ENCODE measurements at regions not wholly inside any gene's neighbourhood (a gene's known extent, or its start where the extent isn't known, plus 50 kb on each side); places are given as distances from the start of the nearest gene placed in this dataset.

- no peak for TF ChIP-seq ETV6 (CRISPR knock-in tag; IDR thresholded peaks at IDR 0.05)
- no peak for TF ChIP-seq TP53 (CRISPR knock-in tag; IDR thresholded peaks at IDR 0.05)
Observed at GRCh38 chr10:56068040-56068439, 293.0 kb downstream of the ZWINT start (continued).

DNA sequence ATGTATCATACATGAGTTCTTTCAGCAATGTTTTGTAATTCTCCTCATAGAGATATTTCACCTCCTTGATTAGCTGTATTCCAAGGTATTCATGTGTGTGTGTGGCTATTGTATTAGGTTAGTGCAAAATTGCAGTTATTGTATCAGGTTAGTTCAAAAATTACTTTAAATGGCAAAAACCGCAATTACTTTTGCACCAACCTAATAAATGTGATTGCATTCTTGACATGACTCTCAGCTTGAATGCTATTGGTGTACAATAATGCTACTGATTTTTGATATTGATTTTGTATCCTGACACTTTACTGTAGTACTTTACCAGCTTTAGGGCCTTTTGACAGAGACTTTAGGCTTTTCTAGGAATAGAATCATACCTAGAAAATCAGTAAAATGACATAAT, 297.4 kb downstream of the ZWINT start:
- Mint-ChIP-seq H3K27ac (no peak overlapping the region), H3K9me3 (peaks cover 5% of the 10 kb centered on the region; the same call in 1 of the 2 replicates), H3K4me1 (no peaks in the 10 kb centered on the region), H3K36me3 (no peaks in the 10 kb centered on the region), H3K4me3 (no peak overlapping the region), H3K27me3 (ENCODE audit: low read depth) (no peaks in the 10 kb centered on the region)
- ChIA-PET POLR2A (no interaction called here), CTCF (no interaction called here)
- TF ChIP-seq IRF2 (CRISPR knock-in tag; IDR thresholded peaks at IDR 0.05; ENCODE audit: borderline replicate concordance, low read depth) (no peak), ZNF263 (CRISPR knock-in tag; IDR thresholded peaks at IDR 0.05; ENCODE audit: low read depth) (no peak), TEAD4 (CRISPR knock-in tag; IDR thresholded peaks at IDR 0.05) (no peak), ESRRA (CRISPR knock-in tag; IDR thresholded peaks at IDR 0.05; ENCODE audit: borderline replicate concordance) (no peak)
- TF ChIP-seq, protein P1, sequence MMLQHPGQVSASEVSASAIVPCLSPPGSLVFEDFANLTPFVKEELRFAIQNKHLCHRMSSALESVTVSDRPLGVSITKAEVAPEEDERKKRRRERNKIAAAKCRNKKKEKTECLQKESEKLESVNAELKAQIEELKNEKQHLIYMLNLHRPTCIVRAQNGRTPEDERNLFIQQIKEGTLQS (CRISPR knock-in tag; conservative IDR thresholded peaks at IDR 0.05) = no peak
- TF ChIP-seq, protein P2, sequence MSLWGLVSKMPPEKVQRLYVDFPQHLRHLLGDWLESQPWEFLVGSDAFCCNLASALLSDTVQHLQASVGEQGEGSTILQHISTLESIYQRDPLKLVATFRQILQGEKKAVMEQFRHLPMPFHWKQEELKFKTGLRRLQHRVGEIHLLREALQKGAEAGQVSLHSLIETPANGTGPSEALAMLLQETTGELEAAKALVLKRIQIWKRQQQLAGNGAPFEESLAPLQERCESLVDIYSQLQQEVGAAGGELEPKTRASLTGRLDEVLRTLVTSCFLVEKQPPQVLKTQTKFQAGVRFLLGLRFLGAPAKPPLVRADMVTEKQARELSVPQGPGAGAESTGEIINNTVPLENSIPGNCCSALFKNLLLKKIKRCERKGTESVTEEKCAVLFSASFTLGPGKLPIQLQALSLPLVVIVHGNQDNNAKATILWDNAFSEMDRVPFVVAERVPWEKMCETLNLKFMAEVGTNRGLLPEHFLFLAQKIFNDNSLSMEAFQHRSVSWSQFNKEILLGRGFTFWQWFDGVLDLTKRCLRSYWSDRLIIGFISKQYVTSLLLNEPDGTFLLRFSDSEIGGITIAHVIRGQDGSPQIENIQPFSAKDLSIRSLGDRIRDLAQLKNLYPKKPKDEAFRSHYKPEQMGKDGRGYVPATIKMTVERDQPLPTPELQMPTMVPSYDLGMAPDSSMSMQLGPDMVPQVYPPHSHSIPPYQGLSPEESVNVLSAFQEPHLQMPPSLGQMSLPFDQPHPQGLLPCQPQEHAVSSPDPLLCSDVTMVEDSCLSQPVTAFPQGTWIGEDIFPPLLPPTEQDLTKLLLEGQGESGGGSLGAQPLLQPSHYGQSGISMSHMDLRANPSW (CRISPR knock-in tag; conservative IDR thresholded peaks at IDR 0.05; ENCODE audit: low read depth) = no peak
- DNase-seq (ENCODE audit: low spot score) (no peak), ATAC-seq (no peak)

DNA sequence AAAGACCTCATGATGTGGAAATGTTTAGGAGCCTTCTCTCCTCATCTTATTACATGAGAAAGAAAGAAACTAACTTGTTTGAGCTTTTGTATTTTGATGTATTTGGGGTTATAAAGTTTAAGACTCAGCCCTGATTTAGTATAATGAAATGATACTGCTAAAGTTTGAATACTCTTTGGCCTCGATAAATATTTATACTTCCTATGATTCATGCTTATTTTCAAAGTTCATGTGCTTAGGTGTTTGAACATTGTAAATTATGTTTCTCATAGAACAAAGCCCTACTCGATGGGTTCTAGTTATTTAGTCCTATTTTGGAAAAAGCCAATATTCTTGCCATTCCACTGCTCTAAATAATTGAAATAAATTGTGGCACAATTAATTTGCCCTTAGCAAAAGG, 303.2 kb downstream of the ZWINT start:
- Mint-ChIP-seq H3K4me3 (no peak overlapping the region), H3K27ac (no peak overlapping the region), H3K4me1 (no peaks in the 10 kb centered on the region), H3K9me3 (peaks cover 6% of the 10 kb centered on the region), H3K27me3 (ENCODE audit: low read depth) (no peaks in the 10 kb centered on the region), H3K36me3 (peaks cover 1% of the 10 kb centered on the region; the same call in 1 of the 2 replicates)
- ChIA-PET CTCF (no interaction called here), POLR2A (no interaction called here)
- ATAC-seq (no peak), DNase-seq (ENCODE audit: low spot score) (no peak)
- TF ChIP-seq, protein P3, sequence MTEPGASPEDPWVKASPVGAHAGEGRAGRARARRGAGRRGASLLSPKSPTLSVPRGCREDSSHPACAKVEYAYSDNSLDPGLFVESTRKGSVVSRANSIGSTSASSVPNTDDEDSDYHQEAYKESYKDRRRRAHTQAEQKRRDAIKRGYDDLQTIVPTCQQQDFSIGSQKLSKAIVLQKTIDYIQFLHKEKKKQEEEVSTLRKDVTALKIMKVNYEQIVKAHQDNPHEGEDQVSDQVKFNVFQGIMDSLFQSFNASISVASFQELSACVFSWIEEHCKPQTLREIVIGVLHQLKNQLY (CRISPR knock-in tag; IDR thresholded peaks at IDR 0.05) = no peak
- TF ChIP-seq KAT7 (CRISPR knock-in tag; IDR thresholded peaks at IDR 0.05; ENCODE audit: borderline replicate concordance) = no peak
- TF ChIP-seq CREB1 (CRISPR knock-in tag; IDR thresholded peaks at IDR 0.05) = no peak
- TF ChIP-seq, protein P4, sequence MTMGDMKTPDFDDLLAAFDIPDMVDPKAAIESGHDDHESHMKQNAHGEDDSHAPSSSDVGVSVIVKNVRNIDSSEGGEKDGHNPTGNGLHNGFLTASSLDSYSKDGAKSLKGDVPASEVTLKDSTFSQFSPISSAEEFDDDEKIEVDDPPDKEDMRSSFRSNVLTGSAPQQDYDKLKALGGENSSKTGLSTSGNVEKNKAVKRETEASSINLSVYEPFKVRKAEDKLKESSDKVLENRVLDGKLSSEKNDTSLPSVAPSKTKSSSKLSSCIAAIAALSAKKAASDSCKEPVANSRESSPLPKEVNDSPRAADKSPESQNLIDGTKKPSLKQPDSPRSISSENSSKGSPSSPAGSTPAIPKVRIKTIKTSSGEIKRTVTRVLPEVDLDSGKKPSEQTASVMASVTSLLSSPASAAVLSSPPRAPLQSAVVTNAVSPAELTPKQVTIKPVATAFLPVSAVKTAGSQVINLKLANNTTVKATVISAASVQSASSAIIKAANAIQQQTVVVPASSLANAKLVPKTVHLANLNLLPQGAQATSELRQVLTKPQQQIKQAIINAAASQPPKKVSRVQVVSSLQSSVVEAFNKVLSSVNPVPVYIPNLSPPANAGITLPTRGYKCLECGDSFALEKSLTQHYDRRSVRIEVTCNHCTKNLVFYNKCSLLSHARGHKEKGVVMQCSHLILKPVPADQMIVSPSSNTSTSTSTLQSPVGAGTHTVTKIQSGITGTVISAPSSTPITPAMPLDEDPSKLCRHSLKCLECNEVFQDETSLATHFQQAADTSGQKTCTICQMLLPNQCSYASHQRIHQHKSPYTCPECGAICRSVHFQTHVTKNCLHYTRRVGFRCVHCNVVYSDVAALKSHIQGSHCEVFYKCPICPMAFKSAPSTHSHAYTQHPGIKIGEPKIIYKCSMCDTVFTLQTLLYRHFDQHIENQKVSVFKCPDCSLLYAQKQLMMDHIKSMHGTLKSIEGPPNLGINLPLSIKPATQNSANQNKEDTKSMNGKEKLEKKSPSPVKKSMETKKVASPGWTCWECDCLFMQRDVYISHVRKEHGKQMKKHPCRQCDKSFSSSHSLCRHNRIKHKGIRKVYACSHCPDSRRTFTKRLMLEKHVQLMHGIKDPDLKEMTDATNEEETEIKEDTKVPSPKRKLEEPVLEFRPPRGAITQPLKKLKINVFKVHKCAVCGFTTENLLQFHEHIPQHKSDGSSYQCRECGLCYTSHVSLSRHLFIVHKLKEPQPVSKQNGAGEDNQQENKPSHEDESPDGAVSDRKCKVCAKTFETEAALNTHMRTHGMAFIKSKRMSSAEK (CRISPR knock-in tag; IDR thresholded peaks at IDR 0.05; ENCODE audit: borderline replicate concordance) = no peak
- TF ChIP-seq JAZF1 (CRISPR knock-in tag; IDR thresholded peaks at IDR 0.05) = no peak
- TF ChIP-seq ATF1 (CRISPR knock-in tag; IDR thresholded peaks at IDR 0.05) = no peak
- no peak for TF ChIP-seq ETV6 (CRISPR knock-in tag; IDR thresholded peaks at IDR 0.05)
- TF ChIP-seq, protein P5, sequence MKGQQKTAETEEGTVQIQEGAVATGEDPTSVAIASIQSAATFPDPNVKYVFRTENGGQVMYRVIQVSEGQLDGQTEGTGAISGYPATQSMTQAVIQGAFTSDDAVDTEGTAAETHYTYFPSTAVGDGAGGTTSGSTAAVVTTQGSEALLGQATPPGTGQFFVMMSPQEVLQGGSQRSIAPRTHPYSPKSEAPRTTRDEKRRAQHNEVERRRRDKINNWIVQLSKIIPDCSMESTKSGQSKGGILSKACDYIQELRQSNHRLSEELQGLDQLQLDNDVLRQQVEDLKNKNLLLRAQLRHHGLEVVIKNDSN (CRISPR knock-in tag; IDR thresholded peaks at IDR 0.05) = no peak
- TF ChIP-seq SMAD4 (CRISPR knock-in tag; IDR thresholded peaks at IDR 0.05) = no peak
- no peak for TF ChIP-seq OVOL2 (CRISPR knock-in tag; IDR thresholded peaks at IDR 0.05; ENCODE audit: borderline replicate concordance)
- no peak for TF ChIP-seq FOXK1 (CRISPR knock-in tag; IDR thresholded peaks at IDR 0.05)
- TF ChIP-seq, protein P6, sequence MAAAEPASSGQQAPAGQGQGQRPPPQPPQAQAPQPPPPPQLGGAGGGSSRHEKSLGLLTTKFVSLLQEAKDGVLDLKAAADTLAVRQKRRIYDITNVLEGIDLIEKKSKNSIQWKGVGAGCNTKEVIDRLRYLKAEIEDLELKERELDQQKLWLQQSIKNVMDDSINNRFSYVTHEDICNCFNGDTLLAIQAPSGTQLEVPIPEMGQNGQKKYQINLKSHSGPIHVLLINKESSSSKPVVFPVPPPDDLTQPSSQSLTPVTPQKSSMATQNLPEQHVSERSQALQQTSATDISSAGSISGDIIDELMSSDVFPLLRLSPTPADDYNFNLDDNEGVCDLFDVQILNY (CRISPR knock-in tag; IDR thresholded peaks at IDR 0.05) = no peak
- TF ChIP-seq ZNF396 (CRISPR knock-in tag; IDR thresholded peaks at IDR 0.05; ENCODE audit: borderline replicate concordance) = no peak
- TF ChIP-seq MXD4 (CRISPR knock-in tag; IDR thresholded peaks at IDR 0.05; ENCODE audit: borderline replicate concordance) = no peak
- TF ChIP-seq ZNF121 (CRISPR knock-in tag; IDR thresholded peaks at IDR 0.05) = no peak
- TF ChIP-seq MYBL2 (CRISPR knock-in tag; IDR thresholded peaks at IDR 0.05) = no peak
- no peak for TF ChIP-seq EMX1 (CRISPR knock-in tag; IDR thresholded peaks at IDR 0.05)
- TF ChIP-seq, protein P7, sequence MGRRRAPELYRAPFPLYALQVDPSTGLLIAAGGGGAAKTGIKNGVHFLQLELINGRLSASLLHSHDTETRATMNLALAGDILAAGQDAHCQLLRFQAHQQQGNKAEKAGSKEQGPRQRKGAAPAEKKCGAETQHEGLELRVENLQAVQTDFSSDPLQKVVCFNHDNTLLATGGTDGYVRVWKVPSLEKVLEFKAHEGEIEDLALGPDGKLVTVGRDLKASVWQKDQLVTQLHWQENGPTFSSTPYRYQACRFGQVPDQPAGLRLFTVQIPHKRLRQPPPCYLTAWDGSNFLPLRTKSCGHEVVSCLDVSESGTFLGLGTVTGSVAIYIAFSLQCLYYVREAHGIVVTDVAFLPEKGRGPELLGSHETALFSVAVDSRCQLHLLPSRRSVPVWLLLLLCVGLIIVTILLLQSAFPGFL (CRISPR knock-in tag; IDR thresholded peaks at IDR 0.05; ENCODE audit: borderline replicate concordance) = no peak

All from WTC11 (cell line).